Stimulated activated CD4-positive, alpha-beta T cell treated with anti-CD3 and anti-CD28 coated beads, Interleukin-4, amount 100 ng/mL, for 4 hours (primary cell): ENCODE measurements at regions not wholly inside any gene's neighbourhood (a gene's known extent, or its start where the extent isn't known, plus 50 kb on each side); places are given as distances from the start of the nearest gene placed in this dataset.
"Not testable (repeated sequence)": the region's sequence is repeated elsewhere in the genome, so short reads cannot be mapped to it uniquely, and the experiment has no call there.

Source experiments
- DNase-seq, 2 experiments: peaks; one replicate each; pipeline ENCODE4 v3.0.0-alpha.2; 2020

- DNase-seq, result no peak
These were observed 1607.4 kb downstream of the C4orf33 start for GRCh38 chr4:130703211-130703935.

GRCh38 chr4:130705023-130705422, 1609.1 kb downstream of the C4orf33 start:
- DNase-seq, result no peak

DNA sequence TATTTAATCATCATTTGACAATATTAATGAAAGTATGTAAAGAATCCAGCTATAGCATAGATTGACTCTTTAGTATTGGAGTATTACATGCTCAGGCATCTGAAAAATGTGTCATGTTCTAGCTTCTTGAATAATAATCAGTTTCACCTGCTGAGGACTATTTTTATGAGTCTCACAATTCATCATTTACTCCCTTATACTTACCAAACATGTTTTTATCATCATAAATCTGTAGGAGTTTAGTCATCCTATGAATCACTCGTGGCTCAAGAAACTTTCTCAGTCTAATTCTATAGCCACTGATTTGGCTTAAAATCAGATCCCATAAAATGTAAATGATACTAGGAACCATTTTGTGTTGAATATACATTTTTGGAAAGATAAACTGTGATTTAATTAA, 1616.1 kb downstream of the C4orf33 start:
- no peak for DNase-seq

DNA sequence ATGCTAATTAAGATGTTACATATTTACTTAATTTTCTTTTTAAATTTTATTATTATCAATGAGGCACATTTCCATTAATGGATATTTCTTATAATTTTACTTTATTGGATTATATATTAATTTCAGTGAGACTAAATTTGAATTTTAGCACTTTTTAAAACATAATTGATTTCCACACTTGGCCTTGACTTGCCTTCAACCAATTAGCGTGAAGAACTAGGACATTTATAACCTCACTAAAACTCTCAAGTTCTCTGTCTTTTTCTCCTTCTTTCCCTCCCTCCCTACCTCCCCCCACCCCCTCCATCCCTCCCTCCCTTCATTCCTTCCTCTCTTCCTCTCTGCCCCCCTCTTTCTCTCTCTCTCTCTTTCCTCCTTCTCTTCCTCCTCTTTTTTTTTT, 1618.1 kb downstream of the C4orf33 start:
- DNase-seq, result no peak

GRCh38 chr4:130722361-130722760, 1626.4 kb downstream of the C4orf33 start:
- DNase-seq, result no peak

DNA sequence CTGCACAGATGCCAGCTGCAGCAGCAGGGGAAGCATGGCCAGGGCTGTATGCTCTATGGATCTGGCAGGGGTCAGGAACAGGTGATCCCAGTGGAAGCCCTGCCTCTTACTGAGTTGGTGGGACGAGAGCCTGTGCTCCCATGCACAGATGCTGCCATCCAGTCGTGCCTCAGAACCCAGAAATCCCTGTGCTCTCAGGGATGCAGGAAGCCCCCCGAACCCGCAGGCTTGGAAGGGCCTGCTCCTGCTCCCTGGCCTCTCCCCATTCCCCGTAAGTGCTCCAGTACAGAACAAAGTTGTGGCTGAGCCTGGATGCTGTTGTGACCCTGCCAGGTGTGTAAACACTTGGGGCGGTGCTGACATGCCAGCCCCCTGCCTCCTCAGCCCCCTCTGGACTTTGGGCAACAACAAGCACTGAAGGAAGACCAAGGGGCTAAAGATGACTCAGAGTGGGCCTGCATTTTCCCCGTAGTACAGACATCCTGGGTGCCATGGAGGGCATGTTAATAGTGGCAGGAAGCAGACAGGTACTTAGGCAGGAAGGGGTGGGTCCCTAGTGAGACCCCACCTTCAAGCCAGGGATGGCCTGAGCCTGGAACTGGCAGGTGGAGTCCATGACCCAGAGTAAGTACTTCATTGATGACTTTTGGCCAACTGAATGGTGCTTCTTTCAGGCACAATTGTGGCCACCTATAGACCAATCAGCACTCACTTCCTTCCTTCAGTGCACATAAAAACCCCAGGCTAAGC, 1640.7 kb downstream of the C4orf33 start:
- DNase-seq, result no peak

DNA sequence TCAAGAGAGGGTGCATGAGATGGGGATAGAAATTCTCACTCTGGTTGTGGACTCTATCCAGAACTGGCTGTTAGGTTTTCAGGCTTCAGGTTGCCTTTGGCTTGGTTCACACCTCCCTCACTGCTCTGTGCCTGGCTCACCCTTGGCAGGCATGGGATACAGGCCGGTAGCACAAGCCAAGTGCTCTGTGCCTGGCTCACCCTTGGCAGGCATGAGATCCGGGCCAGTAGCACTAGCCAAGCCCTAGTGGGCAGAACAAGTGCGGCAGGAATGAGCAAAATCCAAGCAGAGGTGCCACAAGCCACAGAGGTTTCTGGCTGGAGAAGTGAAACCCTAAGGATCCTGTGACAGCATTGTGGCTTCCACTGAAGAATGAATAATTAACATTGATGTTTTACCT, 1642.3 kb downstream of the C4orf33 start:
- no peak for DNase-seq

GRCh38 chr4:130747842-130748241, 1651.9 kb downstream of the C4orf33 start:
- no peak for DNase-seq

DNA sequence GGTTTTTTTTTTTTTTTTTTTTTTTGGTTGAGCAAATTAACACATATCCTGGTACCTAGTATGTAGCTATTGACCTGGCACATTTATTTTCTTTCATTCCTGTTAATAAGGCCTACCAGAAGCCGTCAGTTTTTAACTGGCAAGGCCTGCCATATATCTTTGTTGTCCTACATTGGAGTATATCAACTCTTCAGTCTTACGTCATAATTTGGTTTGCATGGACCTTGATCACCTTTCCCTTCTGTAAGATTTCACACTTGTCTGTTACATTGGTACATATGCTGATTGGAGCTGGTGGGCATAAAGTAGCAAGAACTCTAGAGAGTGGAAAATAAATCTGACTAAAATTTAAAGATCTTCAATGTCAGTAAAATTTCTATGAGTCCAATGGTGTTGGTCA, 1658.0 kb downstream of the C4orf33 start:
- DNase-seq, result no peak

DNA sequence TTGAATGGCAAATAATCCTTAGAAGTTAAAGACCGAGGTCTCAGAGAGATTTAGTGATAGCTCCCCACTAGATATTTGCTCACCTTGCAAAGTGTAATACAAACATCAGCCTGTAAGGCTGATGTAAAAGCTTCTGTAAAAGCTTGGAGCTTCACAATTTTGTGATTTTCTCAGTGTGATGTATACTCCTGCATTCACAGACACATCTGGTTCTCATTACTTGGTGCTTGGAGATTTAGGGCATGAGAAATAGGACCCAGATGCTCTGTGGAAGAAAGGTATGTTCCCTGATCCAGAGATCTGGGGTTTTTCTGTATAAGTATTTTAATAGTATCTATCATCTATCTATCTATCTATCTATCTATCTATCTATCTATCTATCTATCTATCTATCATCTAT, 1664.3 kb downstream of the C4orf33 start:
- DNase-seq, result no peak

GRCh38 chr4:130767384-130767783, 1671.4 kb downstream of the C4orf33 start:
- DNase-seq, result not testable (repeated sequence)

DNA sequence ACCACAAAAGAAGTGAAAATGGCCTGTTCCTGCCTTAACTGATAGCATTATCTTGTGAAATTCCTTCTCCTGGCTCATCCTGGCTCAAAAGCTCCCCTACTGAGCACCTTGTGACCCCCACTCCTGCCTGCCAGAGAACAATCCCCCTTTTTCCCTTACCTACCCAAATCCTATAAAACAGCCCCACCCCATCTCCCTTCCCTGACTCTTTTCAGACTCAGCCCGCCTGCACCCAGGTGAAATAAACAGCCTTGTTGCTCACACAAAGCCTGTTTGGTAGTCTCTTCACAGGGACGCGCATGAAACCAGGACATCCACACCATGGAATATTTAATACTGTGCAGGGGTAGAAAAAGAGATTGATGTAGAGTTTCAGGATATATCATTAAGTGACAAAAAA, 1677.0 kb downstream of the C4orf33 start:
- not testable (repeated sequence) for DNase-seq

GRCh38 chr4:130808492-130808891, 1712.5 kb downstream of the C4orf33 start:
- DNase-seq, result no peak

DNA sequence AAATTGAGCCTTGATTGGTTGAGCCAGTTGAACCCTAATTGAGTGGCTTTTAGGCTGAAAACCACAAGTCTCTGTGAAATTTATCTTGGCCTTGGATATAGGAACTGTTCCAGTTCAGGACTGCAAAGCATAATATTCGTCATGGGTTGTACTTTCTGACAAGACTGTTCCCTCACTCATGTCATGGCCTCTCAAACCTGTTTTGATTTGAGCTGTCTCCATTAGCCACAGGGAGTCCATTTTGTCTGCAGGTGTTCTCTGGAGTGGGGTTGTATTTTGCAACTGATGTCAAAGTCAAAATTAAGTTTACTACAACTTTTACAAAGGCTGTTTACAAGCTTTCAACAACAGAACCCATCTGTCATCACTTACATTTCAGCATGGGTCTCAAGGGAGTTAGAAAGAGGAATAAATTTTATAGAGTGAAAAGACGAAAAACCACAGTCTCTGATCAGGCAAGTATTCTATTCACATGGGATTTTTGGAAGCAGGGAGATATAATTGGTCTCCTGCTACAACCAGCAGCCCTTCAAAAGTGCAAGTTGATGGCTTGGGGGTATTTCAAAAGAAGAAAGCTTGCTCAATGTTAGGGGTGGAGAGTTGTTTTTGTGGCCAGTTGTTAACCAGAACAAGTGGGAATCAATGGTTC, 1716.3 kb downstream of the C4orf33 start:
- DNase-seq, result no peak

DNA sequence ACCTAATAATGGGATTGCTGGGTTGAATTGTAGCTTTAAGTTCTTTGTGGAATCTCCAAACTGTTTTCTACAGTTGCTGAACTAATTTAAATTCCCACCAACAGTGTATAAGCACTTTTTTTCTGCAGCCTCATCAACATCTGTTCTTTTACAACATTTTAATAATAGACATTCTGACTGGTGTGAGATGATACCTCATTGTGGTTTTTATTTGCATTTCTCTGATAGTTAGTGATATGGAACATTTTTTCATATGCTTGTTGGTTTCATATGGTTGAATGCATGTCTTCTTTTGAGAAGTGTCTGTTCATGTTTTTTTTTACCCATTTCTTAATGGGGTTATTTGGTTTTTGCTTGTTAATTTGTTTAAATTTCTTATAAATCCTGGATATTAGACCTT, 1718.9 kb downstream of the C4orf33 start:
- no peak for DNase-seq

DNA sequence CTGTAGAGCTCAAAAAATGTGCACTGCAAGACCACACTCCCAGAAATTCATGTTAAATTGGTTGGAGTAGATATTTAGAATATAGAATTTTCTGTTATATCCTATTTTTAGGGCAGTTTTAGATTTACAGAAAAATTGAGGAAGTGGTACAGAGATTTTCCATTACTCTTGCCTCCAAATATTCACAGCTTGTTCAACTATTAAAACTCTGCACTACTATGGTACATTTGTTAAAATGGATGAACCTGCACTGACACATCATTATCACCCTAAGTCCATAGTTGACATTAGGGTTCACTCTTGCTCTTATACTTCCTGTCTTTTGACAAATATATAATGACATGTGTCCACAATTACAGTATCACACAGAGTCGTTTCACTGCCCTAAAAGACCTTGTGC, 1724.5 kb downstream of the C4orf33 start:
- DNase-seq, result no peak

- DNase-seq, result no peak
These were observed 1729.3 kb downstream of the C4orf33 start for GRCh38 chr4:130825284-130825683.

- no peak for DNase-seq
These were observed 1754.1 kb downstream of the C4orf33 start for GRCh38 chr4:130850019-130850524.

DNA sequence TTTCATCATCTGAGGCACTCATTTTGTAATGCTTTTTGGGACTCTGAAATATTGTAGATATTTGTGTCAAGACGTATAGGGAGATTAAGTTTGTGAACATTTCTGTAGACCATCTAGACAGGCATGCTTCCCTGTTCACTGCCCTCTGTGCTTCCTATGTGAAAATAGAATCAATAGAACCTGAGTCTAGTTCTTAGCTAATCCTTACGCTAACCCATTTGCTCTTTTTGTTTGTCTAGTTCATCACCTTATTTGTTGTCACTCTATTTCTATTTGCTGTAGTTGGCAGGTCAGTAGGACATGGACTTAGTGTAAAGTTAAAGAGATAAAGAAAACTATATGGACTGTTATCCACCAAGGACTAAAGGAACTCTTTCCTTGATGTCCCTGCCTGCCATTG, 1755.2 kb downstream of the C4orf33 start:
- no peak for DNase-seq

DNA sequence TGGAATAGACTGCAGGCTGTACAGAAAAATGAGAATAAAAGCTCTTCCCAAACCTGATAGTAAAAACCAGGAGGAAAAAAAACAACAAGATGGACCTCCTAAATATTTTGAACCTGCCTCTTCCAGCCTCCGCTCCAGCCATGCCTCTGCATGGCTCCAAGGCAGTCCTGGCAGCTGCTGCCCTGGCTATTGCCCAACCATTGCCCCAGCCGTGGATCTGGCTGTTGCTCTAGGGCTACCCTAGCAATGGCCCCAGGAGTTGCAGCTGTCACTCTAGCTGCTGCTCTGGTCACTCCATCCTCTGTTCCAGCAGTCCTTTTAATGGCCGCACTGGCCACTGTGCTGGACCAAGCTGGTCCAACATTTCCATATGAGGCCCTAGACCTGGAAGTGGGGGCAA, 1756.0 kb downstream of the C4orf33 start:
- no peak for DNase-seq

GRCh38 chr4:130855533-130855932, 1759.6 kb downstream of the C4orf33 start:
- no peak for DNase-seq

GRCh38 chr4:130859991-130860390, 1764.0 kb downstream of the C4orf33 start:
- no peak for DNase-seq

DNA sequence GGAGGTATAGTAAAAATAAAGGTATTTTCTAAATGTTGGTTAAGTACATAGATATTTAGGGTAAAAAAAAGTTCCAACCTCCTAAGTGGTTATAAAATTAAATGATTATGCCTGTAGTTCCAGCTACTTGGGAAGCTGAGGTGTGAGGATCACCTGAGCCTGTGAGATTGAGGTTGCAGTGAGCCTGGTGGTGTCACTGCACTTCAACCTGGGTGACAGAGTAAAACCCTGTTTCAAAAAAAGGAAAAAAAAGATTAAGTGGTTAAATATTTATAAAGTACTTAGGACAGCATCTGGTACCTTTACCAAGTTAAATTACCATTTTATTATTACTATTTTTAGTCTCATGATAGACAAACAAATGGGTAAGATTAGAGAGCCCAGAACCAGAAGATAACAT, 1801.0 kb downstream of the C4orf33 start:
- no peak for DNase-seq

DNA sequence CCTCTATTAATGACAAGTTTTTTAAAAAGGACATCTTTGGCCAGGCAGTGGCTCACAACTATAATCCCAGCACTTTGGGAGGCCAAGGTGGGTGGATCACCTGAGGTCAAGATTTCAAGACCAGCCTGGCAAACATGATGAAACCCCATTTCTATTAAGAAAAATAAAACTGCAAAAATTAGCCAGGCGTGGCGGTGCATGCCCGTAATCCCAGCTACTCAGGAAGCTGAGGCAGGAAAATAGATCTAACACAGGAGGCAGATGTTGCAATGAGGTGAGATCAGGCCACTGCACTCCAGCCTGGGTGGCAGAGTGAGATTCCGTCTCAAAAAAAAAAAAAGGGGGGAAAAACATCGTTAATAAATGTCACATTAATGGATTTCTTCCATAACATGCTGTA, 1805.4 kb downstream of the C4orf33 start:
- DNase-seq, result no peak
